ENCODE measurements at regions not wholly inside any gene's neighbourhood (a gene's known extent, or its start where the extent isn't known, plus 50 kb on each side); places are given as distances from the start of the nearest gene placed in this dataset.

DNA sequence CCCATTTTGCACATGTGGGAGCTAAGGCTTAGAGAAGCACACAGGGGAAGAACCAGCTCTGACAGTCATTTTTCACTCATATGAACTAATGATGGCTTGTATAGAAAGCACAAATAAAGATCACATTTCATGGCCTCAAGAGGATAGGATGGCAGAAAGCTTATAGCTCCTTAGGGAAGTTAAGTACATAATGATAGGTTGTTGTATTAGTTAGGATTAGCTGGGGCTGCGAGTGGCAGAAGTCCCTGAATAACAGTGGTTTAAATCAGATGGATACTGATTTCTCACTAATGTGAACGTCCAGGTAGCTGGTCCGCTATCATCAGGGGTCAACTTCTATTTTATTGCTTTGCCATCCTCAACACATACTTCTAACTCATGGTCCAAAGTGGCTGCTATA is 284.0 kb downstream of the RPS6KC1 start:
- no peak overlapping the region for H2AFZ ChIP-seq (ENCODE audit: low read depth, low read length)
- TF ChIP-seq, protein P1, sequence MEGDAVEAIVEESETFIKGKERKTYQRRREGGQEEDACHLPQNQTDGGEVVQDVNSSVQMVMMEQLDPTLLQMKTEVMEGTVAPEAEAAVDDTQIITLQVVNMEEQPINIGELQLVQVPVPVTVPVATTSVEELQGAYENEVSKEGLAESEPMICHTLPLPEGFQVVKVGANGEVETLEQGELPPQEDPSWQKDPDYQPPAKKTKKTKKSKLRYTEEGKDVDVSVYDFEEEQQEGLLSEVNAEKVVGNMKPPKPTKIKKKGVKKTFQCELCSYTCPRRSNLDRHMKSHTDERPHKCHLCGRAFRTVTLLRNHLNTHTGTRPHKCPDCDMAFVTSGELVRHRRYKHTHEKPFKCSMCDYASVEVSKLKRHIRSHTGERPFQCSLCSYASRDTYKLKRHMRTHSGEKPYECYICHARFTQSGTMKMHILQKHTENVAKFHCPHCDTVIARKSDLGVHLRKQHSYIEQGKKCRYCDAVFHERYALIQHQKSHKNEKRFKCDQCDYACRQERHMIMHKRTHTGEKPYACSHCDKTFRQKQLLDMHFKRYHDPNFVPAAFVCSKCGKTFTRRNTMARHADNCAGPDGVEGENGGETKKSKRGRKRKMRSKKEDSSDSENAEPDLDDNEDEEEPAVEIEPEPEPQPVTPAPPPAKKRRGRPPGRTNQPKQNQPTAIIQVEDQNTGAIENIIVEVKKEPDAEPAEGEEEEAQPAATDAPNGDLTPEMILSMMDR (IDR thresholded peaks at IDR 0.05; ENCODE audit: insufficient read depth, low read depth, low read length), result no peak
- no peak for TF ChIP-seq EZH2 (IDR thresholded peaks at IDR 0.05; ENCODE audit: insufficient read depth, low read length)
- H3K36me3 ChIP-seq (ENCODE audit: insufficient read depth, low read length), result no peaks in the 10 kb centered on the region
- no peaks in the 10 kb centered on the region for H3K4me1 Mint-ChIP-seq (ENCODE audit: low read depth, unreplicated experiment)
- H3K4me3 ChIP-seq (ENCODE audit: insufficient read depth, low read depth, low read length), result no peak overlapping the region
- no peak overlapping the region for H3K27ac Mint-ChIP-seq (ENCODE audit: unreplicated experiment)
- H3K9ac ChIP-seq (ENCODE audit: low read length), result no peak overlapping the region
- no peaks in the 10 kb centered on the region for H4K20me1 ChIP-seq (ENCODE audit: insufficient read depth, low read length)
- H3K4me2 ChIP-seq (ENCODE audit: low read length), result no peak overlapping the region
- H3K27me3 Mint-ChIP-seq (ENCODE audit: low read depth, unreplicated experiment), result peaks cover 1% of the 10 kb centered on the region
- H3K79me2 ChIP-seq (ENCODE audit: insufficient read depth, low read length), result no peaks in the 10 kb centered on the region
- FAIRE-seq, result no peak
- H3K27ac ChIP-seq (ENCODE audit: low read depth, low read length), result no peak overlapping the region
- no peaks in the 10 kb centered on the region for H3K27me3 ChIP-seq (ENCODE audit: insufficient read depth, low read length)
- peaks cover 3% of the 10 kb centered on the region for H3K9me3 Mint-ChIP-seq (ENCODE audit: unreplicated experiment)
- no peak for DNase-seq (ENCODE audit: low read depth)
- no peaks in the 10 kb centered on the region for H3K9me3 ChIP-seq (ENCODE audit: insufficient read depth, low read depth, low read length)
- no peaks in the 10 kb centered on the region for H3K36me3 Mint-ChIP-seq (ENCODE audit: low read depth, unreplicated experiment)
- H3K4me3 Mint-ChIP-seq (ENCODE audit: unreplicated experiment), result no peak overlapping the region
- no peaks in the 10 kb centered on the region for H3K4me1 ChIP-seq (ENCODE audit: insufficient read depth, low read length)

DNA sequence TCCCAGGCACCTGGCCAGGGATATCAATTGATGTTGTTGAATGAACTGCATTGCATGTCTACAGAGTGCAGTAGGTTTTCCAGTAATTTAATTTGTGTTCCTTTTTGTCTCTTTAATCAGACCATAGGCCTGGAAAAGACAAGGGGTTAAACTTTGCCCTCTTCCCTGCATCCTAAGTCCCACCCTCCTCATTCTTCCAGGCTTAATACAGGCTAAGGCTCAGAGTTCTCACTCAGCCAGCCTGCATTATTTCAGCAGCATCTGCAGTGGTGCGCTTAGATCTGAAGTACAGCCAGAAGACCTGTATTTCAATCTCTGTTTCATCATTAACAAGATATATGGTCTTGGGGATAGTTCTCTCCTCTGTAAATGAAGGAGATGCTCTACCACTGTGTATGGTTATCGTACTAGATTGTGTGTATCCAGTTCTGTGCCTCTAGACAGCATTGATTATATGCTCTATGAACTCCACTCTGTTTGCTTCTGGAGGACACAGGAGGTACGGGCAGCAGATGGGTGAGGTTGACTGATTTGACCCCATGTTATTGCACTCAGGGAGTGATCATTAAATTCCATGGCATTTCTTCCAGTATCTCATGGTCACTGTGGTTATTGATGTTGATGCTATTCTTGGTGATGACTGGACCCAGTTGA is 286.1 kb downstream of the RPS6KC1 start:
- Histone ChIP-seq H3K4me1 (ENCODE audit: insufficient read depth, low read length) (no peaks in the 10 kb centered on the region), H3K9me3 (ENCODE audit: insufficient read depth, low read depth, low read length) (no peaks in the 10 kb centered on the region), H3K4me3 (ENCODE audit: insufficient read depth, low read depth, low read length) (no peak overlapping the region), H3K36me3 (ENCODE audit: insufficient read depth, low read length) (no peaks in the 10 kb centered on the region), H3K4me2 (ENCODE audit: low read length) (no peak overlapping the region), H3K9ac (ENCODE audit: low read length) (no peak overlapping the region), H3K27me3 (ENCODE audit: insufficient read depth, low read length) (no peaks in the 10 kb centered on the region), H4K20me1 (ENCODE audit: insufficient read depth, low read length) (no peaks in the 10 kb centered on the region), H3K79me2 (ENCODE audit: insufficient read depth, low read length) (no peaks in the 10 kb centered on the region), H2AFZ (ENCODE audit: low read depth, low read length) (no peak overlapping the region), H3K27ac (ENCODE audit: low read depth, low read length) (no peak overlapping the region)
- FAIRE-seq (no peak), DNase-seq (ENCODE audit: low read depth) (no peak)
- H3K4me3 Mint-ChIP-seq (ENCODE audit: unreplicated experiment), result no peak overlapping the region
- H3K27me3 Mint-ChIP-seq (ENCODE audit: low read depth, unreplicated experiment), result peaks cover 1% of the 10 kb centered on the region
- peaks cover 3% of the 10 kb centered on the region for H3K9me3 Mint-ChIP-seq (ENCODE audit: unreplicated experiment)
- H3K27ac Mint-ChIP-seq (ENCODE audit: unreplicated experiment), result no peak overlapping the region
- H3K4me1 Mint-ChIP-seq (ENCODE audit: low read depth, unreplicated experiment), result no peaks in the 10 kb centered on the region
- TF ChIP-seq EZH2 (IDR thresholded peaks at IDR 0.05; ENCODE audit: insufficient read depth, low read length), result no peak
- TF ChIP-seq, protein P1 (IDR thresholded peaks at IDR 0.05; ENCODE audit: insufficient read depth, low read depth, low read length), result no peak
- no peaks in the 10 kb centered on the region for H3K36me3 Mint-ChIP-seq (ENCODE audit: low read depth, unreplicated experiment)

DNA sequence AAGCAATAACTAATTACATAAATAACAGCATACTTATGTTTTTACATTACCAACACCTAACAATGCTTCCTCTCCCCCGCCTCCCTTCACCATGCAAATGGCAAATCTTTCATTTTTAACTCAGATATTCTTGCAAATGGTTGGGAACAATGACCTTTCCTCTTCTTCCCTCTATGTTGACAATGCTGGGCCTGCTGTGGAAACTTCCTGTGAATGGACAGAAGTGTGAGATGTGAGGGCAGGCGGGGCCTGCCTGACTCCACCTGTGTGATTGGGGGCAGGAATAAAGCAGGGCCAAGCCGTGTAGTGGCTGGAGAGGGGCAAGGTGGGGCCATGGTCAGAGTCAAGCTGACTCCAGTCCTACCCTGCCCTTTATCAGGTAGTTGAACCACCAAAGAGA is 289.6 kb downstream of the RPS6KC1 start:
- Histone ChIP-seq H3K27me3 (ENCODE audit: insufficient read depth, low read length) (no peaks in the 10 kb centered on the region), H3K79me2 (ENCODE audit: insufficient read depth, low read length) (no peaks in the 10 kb centered on the region), H3K4me2 (ENCODE audit: low read length) (no peak overlapping the region), H3K9me3 (ENCODE audit: insufficient read depth, low read depth, low read length) (no peaks in the 10 kb centered on the region), H2AFZ (ENCODE audit: low read depth, low read length) (no peak overlapping the region), H3K4me3 (ENCODE audit: insufficient read depth, low read depth, low read length) (no peak overlapping the region), H4K20me1 (ENCODE audit: insufficient read depth, low read length) (no peaks in the 10 kb centered on the region), H3K9ac (ENCODE audit: low read length) (no peak overlapping the region), H3K4me1 (ENCODE audit: insufficient read depth, low read length) (no peaks in the 10 kb centered on the region), H3K27ac (ENCODE audit: low read depth, low read length) (no peak overlapping the region), H3K36me3 (ENCODE audit: insufficient read depth, low read length) (no peaks in the 10 kb centered on the region)
- Mint-ChIP-seq H3K9me3 (ENCODE audit: unreplicated experiment) (no peaks in the 10 kb centered on the region), H3K36me3 (ENCODE audit: low read depth, unreplicated experiment) (no peaks in the 10 kb centered on the region), H3K27me3 (ENCODE audit: low read depth, unreplicated experiment) (no peaks in the 10 kb centered on the region), H3K27ac (ENCODE audit: unreplicated experiment) (no peak overlapping the region), H3K4me3 (ENCODE audit: unreplicated experiment) (no peak overlapping the region), H3K4me1 (ENCODE audit: low read depth, unreplicated experiment) (no peaks in the 10 kb centered on the region)
- TF ChIP-seq, protein P1 (IDR thresholded peaks at IDR 0.05; ENCODE audit: insufficient read depth, low read depth, low read length), result no peak
- FAIRE-seq (no peak), DNase-seq (ENCODE audit: low read depth) (no peak)
